Activated CD8-positive, alpha-beta T cell treated with anti-CD3 and anti-CD28 coated beads for 36 hours (primary cell): ENCODE measurements at regions not wholly inside any gene's neighbourhood (a gene's known extent, or its start where the extent isn't known, plus 50 kb on each side); places are given as distances from the start of the nearest gene placed in this dataset.

Source experiments
- ATAC-seq: fragments of 200-7000 bp; cut with Tn5 transposase; one replicate; pipeline ENCODE4 v1.10.0; 2021; ENCODE audit warnings: mild to moderate bottlenecking, moderate library complexity
- CTCF ChIA-PET: fragments of 350-600 bp; sonication (Branson Sonifier 250); formaldehyde crosslinking; loops from one replicate; lab custom pipeline; 2021; ENCODE audit warnings: antibody characterized with exemption; lab: Charles Lee
- POLR2A ChIA-PET: fragments of 350-600 bp; sonication (Branson Sonifier 250); formaldehyde crosslinking; loops from one replicate; lab custom pipeline; 2021; ENCODE audit warnings: antibody characterized with exemption; lab: Charles Lee
- DNase-seq: peaks from one replicate; pipeline ENCODE4 v3.0.0-alpha.2; 2020
- H3K27ac Mint-ChIP-seq: one replicate; pipeline ENCODE4 v1.8.0; 2021; ENCODE audit warnings: mild to moderate bottlenecking, mixed read lengths
- H3K27me3 Mint-ChIP-seq: one replicate; pipeline ENCODE4 v1.8.0; 2021; ENCODE audit warnings: mixed read lengths
- H3K36me3 Mint-ChIP-seq: one replicate; pipeline ENCODE4 v1.8.0; 2021; ENCODE audit warnings: low read depth, mixed read lengths
- H3K4me1 Mint-ChIP-seq: one replicate; pipeline ENCODE4 v1.8.0; 2021; ENCODE audit warnings: low read depth, mixed read lengths
- H3K4me3 Mint-ChIP-seq: one replicate; pipeline ENCODE4 v1.8.0; 2021; ENCODE audit warnings: mild to moderate bottlenecking, moderate library complexity, mixed read lengths
- H3K9me3 Mint-ChIP-seq: one replicate; pipeline ENCODE4 v1.8.0; 2021; ENCODE audit warnings: mixed read lengths
- CTCF ChIP-seq: fragments of 200-600 bp; IDR thresholded peaks from one replicate; pipeline ENCODE4 v1.8.0; 2022; ENCODE audit warnings: antibody characterized with exemption, mild to moderate bottlenecking
- intact Hi-C: fragments of 100-400 bp; cut with micrococcal nuclease; formaldehyde crosslinking; loops from one replicate; pipeline ENCODE4 v1.10.0; 2022

GRCh38 chr13:37395544-37395943 is 203.0 kb downstream of the POSTN start:
- Mint-ChIP-seq H3K9me3 (peaks cover 6% of the 10 kb centered on the region), H3K27ac (no peak overlapping the region), H3K27me3 (no peaks in the 10 kb centered on the region), H3K4me3 (no peak overlapping the region), H3K4me1 (no peaks in the 10 kb centered on the region), H3K36me3 (no peaks in the 10 kb centered on the region)
- no peak for TF ChIP-seq CTCF
- CTCF ChIA-PET: no interaction called here
- ATAC-seq (no peak), DNase-seq (no peak)
- POLR2A ChIA-PET: no interaction called here
- intact Hi-C loops: no loop called here

GRCh38 chr13:37392389-37392788 is 206.2 kb downstream of the POSTN start:
- no peaks in the 10 kb centered on the region for H3K9me3 Mint-ChIP-seq
- no peak overlapping the region for H3K4me3 Mint-ChIP-seq
- no peak for TF ChIP-seq CTCF
- no peaks in the 10 kb centered on the region for H3K36me3 Mint-ChIP-seq
- intact Hi-C loops: no loop called here
- no peak for DNase-seq
- ATAC-seq: no peak
- H3K27ac Mint-ChIP-seq: no peak overlapping the region
- POLR2A ChIA-PET: no interaction called here
- no peaks in the 10 kb centered on the region for H3K4me1 Mint-ChIP-seq
- CTCF ChIA-PET: no interaction called here
- H3K27me3 Mint-ChIP-seq: no peaks in the 10 kb centered on the region

- no peak overlapping the region for H3K4me3 Mint-ChIP-seq
- DNase-seq (no peak), ATAC-seq (no peak)
- H3K4me1 Mint-ChIP-seq: no peaks in the 10 kb centered on the region
- H3K9me3 Mint-ChIP-seq: no peaks in the 10 kb centered on the region
- POLR2A ChIA-PET: no interaction called here
- TF ChIP-seq CTCF: no peak
- no peaks in the 10 kb centered on the region for H3K36me3 Mint-ChIP-seq
- CTCF ChIA-PET: no interaction called here
- H3K27ac Mint-ChIP-seq: no peak overlapping the region
- H3K27me3 Mint-ChIP-seq: no peaks in the 10 kb centered on the region
- intact Hi-C loops: no loop called here
Measured at GRCh38 chr13:37390735-37391134, 207.8 kb downstream of the POSTN start.

GRCh38 chr13:37385956-37386670 is 212.5 kb downstream of the POSTN start:
- no peaks in the 10 kb centered on the region for H3K9me3 Mint-ChIP-seq
- POLR2A ChIA-PET: no interaction called here
- H3K36me3 Mint-ChIP-seq: no peaks in the 10 kb centered on the region
- DNase-seq (no peak), ATAC-seq (no peak)
- no peak overlapping the region for H3K4me3 Mint-ChIP-seq
- TF ChIP-seq CTCF: no peak
- intact Hi-C loops: no loop called here
- no peaks in the 10 kb centered on the region for H3K4me1 Mint-ChIP-seq
- no peaks in the 10 kb centered on the region for H3K27me3 Mint-ChIP-seq
- no peak overlapping the region for H3K27ac Mint-ChIP-seq
- CTCF ChIA-PET: no interaction called here

- H3K27ac Mint-ChIP-seq: no peak overlapping the region
- no peaks in the 10 kb centered on the region for H3K36me3 Mint-ChIP-seq
- H3K4me1 Mint-ChIP-seq: no peaks in the 10 kb centered on the region
- H3K27me3 Mint-ChIP-seq: no peaks in the 10 kb centered on the region
- no peak for TF ChIP-seq CTCF
- ChIA-PET CTCF (no interaction called here), POLR2A (no interaction called here)
- no peaks in the 10 kb centered on the region for H3K9me3 Mint-ChIP-seq
- intact Hi-C loops: no loop called here
- H3K4me3 Mint-ChIP-seq: no peak overlapping the region
- DNase-seq (no peak), ATAC-seq (no peak)
Measured at GRCh38 chr13:37385248-37385647, 213.3 kb downstream of the POSTN start.
